ENCODE measurements at regions not wholly inside any gene's neighbourhood (a gene's known extent, or its start where the extent isn't known, plus 50 kb on each side); places are given as distances from the start of the nearest gene placed in this dataset.

DNA sequence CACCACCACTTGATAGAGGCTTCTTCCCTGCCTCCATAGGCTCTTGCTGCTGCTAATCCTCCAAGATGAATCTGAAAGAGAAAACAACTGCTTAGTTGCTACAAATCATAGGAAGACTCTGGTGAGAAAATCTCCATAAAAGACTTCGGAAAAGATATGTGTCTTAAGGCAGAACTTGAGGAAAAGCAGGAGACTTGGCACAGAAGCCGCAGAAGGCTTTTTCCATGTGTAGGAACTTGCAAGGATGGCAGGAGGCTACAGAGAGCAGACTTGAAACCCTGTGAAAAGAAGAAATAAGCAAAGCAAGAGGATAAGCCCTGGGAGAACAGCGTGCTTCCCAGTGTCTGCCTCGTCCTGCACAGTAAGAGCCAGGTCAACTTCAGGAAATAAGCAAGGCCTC lies 128.2 kb upstream of the NDUFV2 start:
- Histone ChIP-seq H3K27me3 (no peaks in the 10 kb centered on the region), H3K36me3 (no peaks in the 10 kb centered on the region), H3K4me1 (no peaks in the 10 kb centered on the region), H3K4me3 (no peak overlapping the region), H3K27ac (no peak overlapping the region), H3K9me3 (no peaks in the 10 kb centered on the region)
- no peak for ATAC-seq (ENCODE audit: low FRiP score in 2 of 2)
- no peak for TF ChIP-seq EP300 (IDR thresholded peaks at IDR 0.05)
- no peak for DNase-seq
- WGBS, 2 donors: 80 to 90% methylated on average over 4 of the region's 4 CpGs

DNA sequence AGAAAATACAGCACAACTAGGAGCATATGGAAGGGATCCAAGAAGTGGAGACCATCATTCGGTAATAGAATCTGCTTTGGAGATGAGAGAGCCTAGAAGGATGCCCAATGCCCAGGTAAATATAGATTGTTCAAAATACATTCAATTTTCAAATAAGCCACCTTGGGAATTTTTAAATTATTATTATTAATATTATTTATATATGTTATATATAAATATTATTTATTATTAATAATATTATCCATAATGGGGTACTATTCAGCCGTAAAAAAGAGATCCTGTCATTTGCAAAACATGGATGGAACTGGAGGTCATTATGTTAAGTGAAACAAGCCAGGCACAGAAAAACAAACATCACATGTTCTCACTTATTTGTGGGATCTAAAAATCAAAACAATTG lies 127.8 kb upstream of the NDUFV2 start:
- no peak overlapping the region for H3K4me3 ChIP-seq
- no peaks in the 10 kb centered on the region for H3K9me3 ChIP-seq
- ATAC-seq (ENCODE audit: low FRiP score in 2 of 2) (no peak), DNase-seq (no peak)
- no peaks in the 10 kb centered on the region for H3K36me3 ChIP-seq
- TF ChIP-seq, protein P1, sequence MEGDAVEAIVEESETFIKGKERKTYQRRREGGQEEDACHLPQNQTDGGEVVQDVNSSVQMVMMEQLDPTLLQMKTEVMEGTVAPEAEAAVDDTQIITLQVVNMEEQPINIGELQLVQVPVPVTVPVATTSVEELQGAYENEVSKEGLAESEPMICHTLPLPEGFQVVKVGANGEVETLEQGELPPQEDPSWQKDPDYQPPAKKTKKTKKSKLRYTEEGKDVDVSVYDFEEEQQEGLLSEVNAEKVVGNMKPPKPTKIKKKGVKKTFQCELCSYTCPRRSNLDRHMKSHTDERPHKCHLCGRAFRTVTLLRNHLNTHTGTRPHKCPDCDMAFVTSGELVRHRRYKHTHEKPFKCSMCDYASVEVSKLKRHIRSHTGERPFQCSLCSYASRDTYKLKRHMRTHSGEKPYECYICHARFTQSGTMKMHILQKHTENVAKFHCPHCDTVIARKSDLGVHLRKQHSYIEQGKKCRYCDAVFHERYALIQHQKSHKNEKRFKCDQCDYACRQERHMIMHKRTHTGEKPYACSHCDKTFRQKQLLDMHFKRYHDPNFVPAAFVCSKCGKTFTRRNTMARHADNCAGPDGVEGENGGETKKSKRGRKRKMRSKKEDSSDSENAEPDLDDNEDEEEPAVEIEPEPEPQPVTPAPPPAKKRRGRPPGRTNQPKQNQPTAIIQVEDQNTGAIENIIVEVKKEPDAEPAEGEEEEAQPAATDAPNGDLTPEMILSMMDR (IDR thresholded peaks at IDR 0.05): no peak
- TF ChIP-seq EP300 (IDR thresholded peaks at IDR 0.05) (no peak), POLR2AphosphoS5 (IDR thresholded peaks at IDR 0.05) (no peak), POLR2A (IDR thresholded peaks at IDR 0.05) (no peak)
- WGBS, 2 donors: 45 to 46% methylated on average over 2 of the region's 2 CpGs
- H3K4me1 ChIP-seq: no peaks in the 10 kb centered on the region
- H3K27ac ChIP-seq: no peak overlapping the region
- no peaks in the 10 kb centered on the region for H3K27me3 ChIP-seq

DNA sequence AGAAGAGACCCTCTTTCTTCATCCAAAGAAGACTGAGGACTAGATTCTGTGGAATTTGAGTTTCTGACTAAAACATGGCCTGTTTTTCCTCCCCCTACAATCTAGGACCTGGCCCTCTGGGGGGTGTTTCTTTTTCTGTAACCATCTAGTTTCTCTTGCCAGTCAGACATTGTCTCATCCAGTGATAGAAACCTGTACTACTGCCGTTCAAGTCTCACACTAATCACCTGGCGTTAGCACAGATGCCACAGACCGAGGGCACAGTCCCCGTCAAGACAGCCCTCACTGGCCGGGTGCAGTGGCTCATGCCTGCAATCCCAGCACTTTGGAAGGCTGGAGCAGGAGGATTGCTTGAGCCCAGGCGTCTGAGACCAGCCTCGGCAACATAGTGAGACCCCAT lies 126.9 kb upstream of the NDUFV2 start:
- no peaks in the 10 kb centered on the region for H3K27me3 ChIP-seq
- 71 to 73% methylated on average over 7 of the region's 7 CpGs for WGBS, 2 donors
- H3K4me1 ChIP-seq: no peaks in the 10 kb centered on the region
- no peak for ATAC-seq (ENCODE audit: low FRiP score in 2 of 2)
- H3K9me3 ChIP-seq: no peaks in the 10 kb centered on the region
- no peak overlapping the region for H3K27ac ChIP-seq
- no peak for TF ChIP-seq EP300 (IDR thresholded peaks at IDR 0.05)
- no peaks in the 10 kb centered on the region for H3K36me3 ChIP-seq
- DNase-seq: no peak
- no peak overlapping the region for H3K4me3 ChIP-seq

DNA sequence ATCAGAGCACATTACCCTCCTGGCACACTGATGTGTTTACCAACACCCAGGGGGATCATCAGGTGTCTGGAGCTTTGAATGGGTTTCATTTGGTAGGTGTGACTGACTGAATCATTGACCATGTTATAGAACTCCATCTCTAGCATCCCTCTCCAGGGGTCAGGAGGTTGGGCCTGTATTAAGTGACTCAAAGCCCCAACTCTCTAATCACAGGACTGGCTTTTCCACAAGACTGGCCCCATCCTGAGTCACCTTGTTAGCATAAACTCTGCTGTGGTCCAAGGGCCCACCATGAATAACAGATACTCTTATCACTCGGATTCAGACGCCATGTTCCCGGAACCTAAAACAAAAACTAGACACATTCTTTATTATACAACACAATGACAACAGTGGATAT lies 125.9 kb upstream of the NDUFV2 start:
- Histone ChIP-seq H3K4me3 (no peak overlapping the region), H3K27ac (no peak overlapping the region), H3K9me3 (no peaks in the 10 kb centered on the region), H3K36me3 (no peaks in the 10 kb centered on the region), H3K4me1 (no peaks in the 10 kb centered on the region), H3K27me3 (no peaks in the 10 kb centered on the region)
- TF ChIP-seq, protein P1 (IDR thresholded peaks at IDR 0.05): no peak
- no peak for TF ChIP-seq POLR2A (IDR thresholded peaks at IDR 0.05)
- TF ChIP-seq POLR2AphosphoS5 (IDR thresholded peaks at IDR 0.05): no peak
- no peak for TF ChIP-seq EP300 (IDR thresholded peaks at IDR 0.05)
- no peak for DNase-seq
- no peak for ATAC-seq (ENCODE audit: low FRiP score in 2 of 2)
- WGBS, 2 donors: 92 to 98% methylated on average over 3 of the region's 3 CpGs

DNA sequence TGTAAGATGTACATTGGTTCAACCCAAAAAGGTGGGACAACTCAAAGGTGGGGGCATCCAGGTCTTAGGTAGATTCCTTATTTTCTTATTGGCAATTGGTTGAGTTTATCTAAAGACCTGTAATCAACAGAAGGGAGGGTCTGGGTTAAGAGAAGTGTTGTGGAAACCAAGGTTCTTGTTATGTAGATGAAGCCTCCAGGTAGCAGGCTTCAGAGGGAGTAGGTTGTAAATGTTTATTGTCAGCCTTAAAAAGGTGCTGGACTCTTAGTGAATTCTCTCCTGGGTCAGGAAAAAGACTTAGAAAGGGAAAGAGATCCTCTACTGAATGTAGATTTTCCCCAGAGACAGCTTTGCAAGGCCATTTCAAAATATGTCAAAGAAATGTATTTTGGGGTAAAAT lies 125.3 kb upstream of the NDUFV2 start:
- ATAC-seq (ENCODE audit: low FRiP score in 2 of 2): no peak
- no peak for DNase-seq
- TF ChIP-seq POLR2A (IDR thresholded peaks at IDR 0.05) (no peak), POLR2AphosphoS5 (IDR thresholded peaks at IDR 0.05) (no peak)
- Histone ChIP-seq H3K4me3 (no peak overlapping the region), H3K9me3 (no peaks in the 10 kb centered on the region), H3K4me1 (no peaks in the 10 kb centered on the region), H3K36me3 (no peaks in the 10 kb centered on the region), H3K27ac (no peak overlapping the region), H3K27me3 (no peaks in the 10 kb centered on the region)

DNA sequence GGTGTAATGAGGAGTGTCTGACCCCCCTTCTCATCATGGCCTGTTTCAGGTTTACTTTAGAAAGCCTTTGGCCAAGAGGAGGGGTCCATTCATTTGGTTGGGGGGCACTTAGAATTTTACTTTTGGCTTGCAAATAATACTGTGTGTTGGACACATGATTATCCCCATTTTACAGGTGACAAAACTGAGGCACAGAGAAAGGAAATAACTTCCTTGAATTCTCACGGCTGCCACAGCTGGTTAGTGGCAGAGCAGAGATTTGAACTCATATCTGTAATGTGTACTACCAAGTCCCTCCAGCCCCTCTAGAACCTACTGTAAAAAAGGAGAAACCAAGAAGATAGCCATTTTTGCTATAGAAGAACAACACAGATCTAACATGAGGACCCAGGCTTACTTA lies 124.8 kb upstream of the NDUFV2 start:
- H3K27me3 ChIP-seq: no peaks in the 10 kb centered on the region
- H3K36me3 ChIP-seq: no peaks in the 10 kb centered on the region
- 88 to 93% methylated on average over 1 of the region's 1 CpG for WGBS, 2 donors
- DNase-seq: no peak
- ATAC-seq (ENCODE audit: low FRiP score in 2 of 2): no peak
- H3K4me3 ChIP-seq: no peak overlapping the region
- TF ChIP-seq POLR2A (IDR thresholded peaks at IDR 0.05) (no peak), EP300 (IDR thresholded peaks at IDR 0.05) (no peak), POLR2AphosphoS5 (IDR thresholded peaks at IDR 0.05) (no peak)
- TF ChIP-seq, protein P1 (IDR thresholded peaks at IDR 0.05): no peak
- no peaks in the 10 kb centered on the region for H3K9me3 ChIP-seq
- no peak overlapping the region for H3K27ac ChIP-seq
- H3K4me1 ChIP-seq: no peaks in the 10 kb centered on the region
